A673 (cell line): ENCODE measurements at regions not wholly inside any gene's neighbourhood (a gene's known extent, or its start where the extent isn't known, plus 50 kb on each side); places are given as distances from the start of the nearest gene placed in this dataset.

ENCODE experiments used
- EZH2 ChIP-seq: fragments of 200-600 bp; sonication (generic); IDR thresholded peaks from 2 replicates; pipeline ENCODE4 v1.6.1; 2017; ENCODE audit warnings: borderline replicate concordance, low read depth, mild to moderate bottlenecking, mixed read lengths, antibody characterized with exemption, low read length; ENCODE audit not compliant: poor library complexity, severe bottlenecking
- TF ChIP-seq, protein P1 (sequence below): fragments of 300-800, 200-600 bp; sonication (generic); conservative IDR thresholded peaks from 2 replicates; pipeline ENCODE4 v1.5.1; 2017; ENCODE audit warnings: low read depth, mild to moderate bottlenecking, antibody characterized with exemption, low read length, moderate library complexity, mixed read lengths

DNA sequence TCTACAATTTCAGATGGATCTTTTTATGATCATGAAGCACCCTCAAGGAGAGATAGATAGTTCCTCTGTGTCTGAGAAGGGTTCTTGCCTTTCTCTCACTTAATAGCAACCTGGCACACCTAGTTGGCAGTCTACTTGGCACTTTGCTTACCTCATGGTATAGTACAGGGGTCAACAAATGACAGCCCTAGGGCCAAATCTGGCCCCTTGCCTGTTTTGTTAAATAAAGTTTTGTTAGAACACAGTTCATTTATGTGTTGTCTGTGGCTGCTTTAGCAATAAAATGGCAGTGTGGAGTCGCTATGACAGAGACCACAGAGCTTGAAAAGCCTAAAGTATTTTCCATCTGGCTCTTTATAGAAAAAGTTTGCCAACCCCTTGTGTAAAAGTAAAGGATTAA is 119.3 kb upstream of the CPEB4 start:
- TF ChIP-seq, protein P1, sequence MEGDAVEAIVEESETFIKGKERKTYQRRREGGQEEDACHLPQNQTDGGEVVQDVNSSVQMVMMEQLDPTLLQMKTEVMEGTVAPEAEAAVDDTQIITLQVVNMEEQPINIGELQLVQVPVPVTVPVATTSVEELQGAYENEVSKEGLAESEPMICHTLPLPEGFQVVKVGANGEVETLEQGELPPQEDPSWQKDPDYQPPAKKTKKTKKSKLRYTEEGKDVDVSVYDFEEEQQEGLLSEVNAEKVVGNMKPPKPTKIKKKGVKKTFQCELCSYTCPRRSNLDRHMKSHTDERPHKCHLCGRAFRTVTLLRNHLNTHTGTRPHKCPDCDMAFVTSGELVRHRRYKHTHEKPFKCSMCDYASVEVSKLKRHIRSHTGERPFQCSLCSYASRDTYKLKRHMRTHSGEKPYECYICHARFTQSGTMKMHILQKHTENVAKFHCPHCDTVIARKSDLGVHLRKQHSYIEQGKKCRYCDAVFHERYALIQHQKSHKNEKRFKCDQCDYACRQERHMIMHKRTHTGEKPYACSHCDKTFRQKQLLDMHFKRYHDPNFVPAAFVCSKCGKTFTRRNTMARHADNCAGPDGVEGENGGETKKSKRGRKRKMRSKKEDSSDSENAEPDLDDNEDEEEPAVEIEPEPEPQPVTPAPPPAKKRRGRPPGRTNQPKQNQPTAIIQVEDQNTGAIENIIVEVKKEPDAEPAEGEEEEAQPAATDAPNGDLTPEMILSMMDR, result no peak
- TF ChIP-seq EZH2, result no peak
